H9 (cell line): ENCODE measurements at regions not wholly inside any gene's neighbourhood (a gene's known extent, or its start where the extent isn't known, plus 50 kb on each side); places are given as distances from the start of the nearest gene placed in this dataset.

ENCODE experiments used
- DNase-seq: peaks from one replicate; pipeline ENCODE4 v3.0.0-alpha.2; 2017
- H2AFZ ChIP-seq: one replicate; pipeline ENCODE4 v1.6.1; 2013; ENCODE audit warnings: mild to moderate bottlenecking, low read length, control low read depth, moderate library complexity
- H2AK5ac ChIP-seq: 2 replicates; pipeline ENCODE4 v1.6.1; 2013; ENCODE audit warnings: low read length, control low read depth, mixed read lengths; ENCODE audit not compliant: insufficient read length
- H2BK120ac ChIP-seq: one replicate; pipeline ENCODE4 v1.6.1; 2013; ENCODE audit warnings: low read depth, mild to moderate bottlenecking, low read length, control low read depth, inconsistent platforms; ENCODE audit not compliant: poor library complexity, severe bottlenecking
- H2BK12ac ChIP-seq: 2 replicates; pipeline ENCODE4 v1.6.1; 2013; ENCODE audit warnings: low read length, control low read depth, mixed read lengths, low read depth; ENCODE audit not compliant: insufficient read length
- H2BK15ac ChIP-seq: 2 replicates; pipeline ENCODE4 v1.6.1; 2013; ENCODE audit warnings: low read depth, low read length, control low read depth
- H2BK20ac ChIP-seq: one replicate; pipeline ENCODE4 v1.6.1; 2013; ENCODE audit warnings: low read depth, mild to moderate bottlenecking, low read length, control low read depth, inconsistent platforms; ENCODE audit not compliant: poor library complexity, severe bottlenecking
- H2BK5ac ChIP-seq: 2 replicates; pipeline ENCODE4 v1.6.1; 2013; ENCODE audit warnings: low read length, control low read depth, mixed read lengths; ENCODE audit not compliant: insufficient read length
- H3K14ac ChIP-seq: 2 replicates; pipeline ENCODE4 v1.6.1; 2013; ENCODE audit warnings: low read length, control low read depth; ENCODE audit not compliant: insufficient read depth
- H3K18ac ChIP-seq: 2 replicates; pipeline ENCODE4 v1.6.1; 2013; ENCODE audit warnings: low read depth, mild to moderate bottlenecking, mixed read lengths, low read length, control low read depth; ENCODE audit not compliant: insufficient read length
- H3K23ac ChIP-seq: 2 replicates; pipeline ENCODE4 v1.6.1; 2013; ENCODE audit warnings: low read length, control low read depth, mixed read lengths, low read depth; ENCODE audit not compliant: insufficient read length
- H3K23me2 ChIP-seq: 2 replicates; pipeline ENCODE4 v1.6.1; 2013; ENCODE audit warnings: low read depth, mild to moderate bottlenecking, mixed read lengths, low read length, control low read depth; ENCODE audit not compliant: insufficient read length, poor library complexity, severe bottlenecking
- H3K27ac ChIP-seq: 2 replicates; pipeline ENCODE4 v1.5.1; 2013; ENCODE audit warnings: low read length, control low read depth, mixed read lengths, low read depth; ENCODE audit not compliant: insufficient read length
- H3K27me3 ChIP-seq: 2 replicates; pipeline ENCODE4 v1.6.1; 2013; ENCODE audit warnings: low read length, control low read depth, inconsistent platforms; ENCODE audit not compliant: insufficient read depth
- H3K4ac ChIP-seq: 2 replicates; pipeline ENCODE4 v1.6.1; 2013; ENCODE audit warnings: low read depth, mild to moderate bottlenecking, control low read depth, inconsistent platforms, low read length, moderate library complexity
- H3K4me1 ChIP-seq: 2 replicates; pipeline ENCODE4 v1.6.1; 2013; ENCODE audit warnings: low read length, control low read depth, inconsistent platforms; ENCODE audit not compliant: insufficient read depth
- H3K4me2 ChIP-seq: 2 replicates; pipeline ENCODE4 v1.6.1; 2013; ENCODE audit warnings: low read length, control low read depth, mixed read lengths; ENCODE audit not compliant: insufficient read length, insufficient read depth
- H3K56ac ChIP-seq: 2 replicates; pipeline ENCODE4 v1.6.1; 2013; ENCODE audit warnings: low read depth, mild to moderate bottlenecking, mixed read lengths, low read length, control low read depth; ENCODE audit not compliant: insufficient read length
- H3K79me1 ChIP-seq: 2 replicates; pipeline ENCODE4 v1.6.1; 2013; ENCODE audit warnings: low read depth, mild to moderate bottlenecking, moderate library complexity, low read length, control low read depth, inconsistent platforms; ENCODE audit not compliant: insufficient read depth, poor library complexity, severe bottlenecking
- H3K79me2 ChIP-seq: 2 replicates; pipeline ENCODE4 v1.6.1; 2013; ENCODE audit warnings: low read length, control low read depth, inconsistent platforms; ENCODE audit not compliant: insufficient read depth
- H3K9ac ChIP-seq: 2 replicates; pipeline ENCODE4 v1.6.1; 2013; ENCODE audit warnings: low read length, control low read depth, mixed read lengths; ENCODE audit not compliant: insufficient read length; ENCODE audit errors: extremely low read depth
- H3K9me3 ChIP-seq: one replicate; pipeline ENCODE4 v1.6.1; 2013; ENCODE audit warnings: low read depth, low read length, inconsistent platforms; ENCODE audit not compliant: control insufficient read depth
- H3T11ph ChIP-seq: one replicate; pipeline ENCODE4 v1.6.1; 2013; ENCODE audit warnings: mild to moderate bottlenecking, low read length, control low read depth, inconsistent platforms
- H4K20me1 ChIP-seq: one replicate; pipeline ENCODE4 v1.6.1; 2013; ENCODE audit not compliant: control insufficient read depth, insufficient read length, insufficient read depth
- H4K5ac ChIP-seq: 2 replicates; pipeline ENCODE4 v1.6.1; 2013; ENCODE audit warnings: low read depth, mild to moderate bottlenecking, mixed read lengths, low read length, control low read depth; ENCODE audit not compliant: insufficient read length
- H4K8ac ChIP-seq: replicated peaks from 2 replicates; pipeline ENCODE4 v1.6.1; 2013; ENCODE audit warnings: low read length, control low read depth, mixed read lengths, low read depth; ENCODE audit not compliant: insufficient read length
- H4K91ac ChIP-seq: 2 replicates; pipeline ENCODE4 v1.6.1; 2013; ENCODE audit warnings: low read depth, mild to moderate bottlenecking, moderate library complexity, mixed read lengths, low read length, control low read depth; ENCODE audit not compliant: insufficient read length
- H3K27ac Mint-ChIP-seq, 3 experiments: 2 replicates in 2 of 3; 3 replicates in 1 of 3; pipeline ENCODE4 v1.8.0; 2020 to 2021; ENCODE audit warnings: mixed read lengths in 3 of 3, mild to moderate bottlenecking in 1 of 3, moderate library complexity in 1 of 3
- H3K27me3 Mint-ChIP-seq: 2 replicates; pipeline ENCODE4 v1.8.0; 2021; ENCODE audit warnings: low read depth, mild to moderate bottlenecking, moderate library complexity, mixed read lengths
- H3K36me3 Mint-ChIP-seq, 3 experiments: 2 replicates in 2 of 3; 3 replicates in 1 of 3; pipeline ENCODE4 v1.8.0; 2020 to 2021; ENCODE audit warnings: low read depth in 3 of 3, mixed read lengths in 3 of 3; ENCODE audit not compliant: insufficient read depth in 1 of 3
- H3K4me1 Mint-ChIP-seq, 2 experiments: 2 replicates each; pipeline ENCODE4 v1.8.0; 2020; ENCODE audit warnings: mixed read lengths in 2 of 2
- H3K4me3 Mint-ChIP-seq, 2 experiments: 2 replicates in 1 of 2; 3 replicates in 1 of 2; pipeline ENCODE4 v1.8.0; 2020 to 2021; ENCODE audit warnings: mild to moderate bottlenecking in 2 of 2, mixed read lengths in 2 of 2, moderate library complexity in 1 of 2
- H3K9me3 Mint-ChIP-seq, 2 experiments: 2 replicates in 1 of 2; 3 replicates in 1 of 2; pipeline ENCODE4 v1.8.0; 2020; ENCODE audit warnings: mild to moderate bottlenecking in 2 of 2, mixed read lengths in 2 of 2, moderate library complexity in 1 of 2
- WGBS: extraction: QIAGEN DNeasy Blood & Tissue Kit; methylation state at CpG from one replicate; pipeline ENCODE4 v1.1.7; 2013; ENCODE audit warnings: missing lambda C conversion rate, low lambda C conversion rate, mixed read lengths; ENCODE audit not compliant: insufficient read length; ENCODE audit errors: extremely low coverage; 5-methylcytosine and 5-hydroxymethylcytosine counted together
- TF ChIP-seq, protein P1 (sequence below): fragments of 200-600 bp; sonication (generic); conservative IDR thresholded peaks from 3 replicates; pipeline ENCODE4 v1.8.0; 2021; ENCODE audit warnings: antibody characterized with exemption, mild to moderate bottlenecking

DNA sequence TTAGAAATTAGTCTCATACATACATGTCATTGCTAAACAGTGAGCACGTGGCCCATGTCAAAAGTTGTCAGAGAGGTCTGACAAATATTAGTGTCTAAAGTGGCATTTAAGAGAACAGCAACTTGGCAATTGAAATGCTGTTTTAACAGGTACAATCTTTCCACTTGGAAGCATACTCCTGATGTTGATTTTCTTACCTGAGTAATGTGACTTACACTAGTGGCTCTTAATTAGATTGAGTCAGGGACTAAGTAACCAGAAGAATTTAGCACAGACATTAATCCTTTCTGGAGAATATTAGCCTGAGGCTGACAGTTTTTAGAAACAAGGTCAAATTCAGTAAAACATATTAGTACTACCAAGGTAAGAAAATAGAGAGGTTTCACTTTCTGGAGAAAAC is 357.0 kb upstream of the ZNF608 start:
- TF ChIP-seq, protein P1, sequence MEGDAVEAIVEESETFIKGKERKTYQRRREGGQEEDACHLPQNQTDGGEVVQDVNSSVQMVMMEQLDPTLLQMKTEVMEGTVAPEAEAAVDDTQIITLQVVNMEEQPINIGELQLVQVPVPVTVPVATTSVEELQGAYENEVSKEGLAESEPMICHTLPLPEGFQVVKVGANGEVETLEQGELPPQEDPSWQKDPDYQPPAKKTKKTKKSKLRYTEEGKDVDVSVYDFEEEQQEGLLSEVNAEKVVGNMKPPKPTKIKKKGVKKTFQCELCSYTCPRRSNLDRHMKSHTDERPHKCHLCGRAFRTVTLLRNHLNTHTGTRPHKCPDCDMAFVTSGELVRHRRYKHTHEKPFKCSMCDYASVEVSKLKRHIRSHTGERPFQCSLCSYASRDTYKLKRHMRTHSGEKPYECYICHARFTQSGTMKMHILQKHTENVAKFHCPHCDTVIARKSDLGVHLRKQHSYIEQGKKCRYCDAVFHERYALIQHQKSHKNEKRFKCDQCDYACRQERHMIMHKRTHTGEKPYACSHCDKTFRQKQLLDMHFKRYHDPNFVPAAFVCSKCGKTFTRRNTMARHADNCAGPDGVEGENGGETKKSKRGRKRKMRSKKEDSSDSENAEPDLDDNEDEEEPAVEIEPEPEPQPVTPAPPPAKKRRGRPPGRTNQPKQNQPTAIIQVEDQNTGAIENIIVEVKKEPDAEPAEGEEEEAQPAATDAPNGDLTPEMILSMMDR, result no peak
- H3K79me2 ChIP-seq, result no peaks in the 10 kb centered on the region
- H2BK5ac ChIP-seq, result no peak overlapping the region
- H4K8ac ChIP-seq, result no peak overlapping the region
- Mint-ChIP-seq H3K36me3 (no peaks in the 10 kb centered on the region), H3K9me3 (no peaks in the 10 kb centered on the region), H3K4me3 (no peak overlapping the region), H3K27me3 (no peaks in the 10 kb centered on the region), H3K4me1 (peaks cover 8% of the 10 kb centered on the region in 2 experiments), H3K27ac (no peak overlapping the region)
- no peak overlapping the region for H3K23ac ChIP-seq
- H4K91ac ChIP-seq, result no peak overlapping the region
- H2BK20ac ChIP-seq, result no peak overlapping the region
- no peaks in the 10 kb centered on the region for H3K23me2 ChIP-seq
- no peak overlapping the region for H2BK12ac ChIP-seq
- no peak overlapping the region for H3K27ac ChIP-seq
- no peak overlapping the region for H3K56ac ChIP-seq
- H2AFZ ChIP-seq, result no peak overlapping the region
- no peaks in the 10 kb centered on the region for H3K4me1 ChIP-seq
- no peak overlapping the region for H3K4ac ChIP-seq
- H2BK120ac ChIP-seq, result no peak overlapping the region
- no peak overlapping the region for H4K5ac ChIP-seq
- H3K79me1 ChIP-seq, result no peaks in the 10 kb centered on the region
- DNase-seq, result no peak
- H3K9me3 ChIP-seq, result no peaks in the 10 kb centered on the region
- no peak overlapping the region for H3K9ac ChIP-seq
- no peak overlapping the region for H3T11ph ChIP-seq
- H2AK5ac ChIP-seq, result no peak overlapping the region
- no peak overlapping the region for H3K18ac ChIP-seq
- no peak overlapping the region for H3K4me2 ChIP-seq
- H3K27me3 ChIP-seq, result no peaks in the 10 kb centered on the region
- no peaks in the 10 kb centered on the region for H4K20me1 ChIP-seq
- no peak overlapping the region for H2BK15ac ChIP-seq
- no CpG with 5 or more reads among the region's 1 CpG for WGBS
- no peak overlapping the region for H3K14ac ChIP-seq
